Stomach (tissue), 4 donors: ENCODE measurements at regions not wholly inside any gene's neighbourhood (a gene's known extent, or its start where the extent isn't known, plus 50 kb on each side); places are given as distances from the start of the nearest gene placed in this dataset.

Experiments used
- CTCF ChIP-seq, 7 experiments: fragments of 450-650 bp in 4 of 7; fragments of 200-600 bp in 3 of 7; sonication (generic) in 3 of 7; IDR thresholded peaks; one replicate each; pipeline ENCODE4 v1.5.1; 2016 to 2019; ENCODE audit warnings: antibody characterized with exemption in 7 of 7, control low read depth in 2 of 7, mild to moderate bottlenecking in 1 of 7
- POLR2A ChIP-seq, 4 donors: fragments of 450-650 bp; IDR thresholded peaks; one replicate each; pipeline ENCODE4 v1.6.1; 2016; ENCODE audit warnings: antibody characterized with exemption in 4 of 4, control low read depth in 2 of 4, mild to moderate bottlenecking in 1 of 4, moderate library complexity in 1 of 4

GRCh38 chr1:79363430-79363829 lies 356.9 kb upstream of the ADGRL4 start:
- TF ChIP-seq CTCF (IDR thresholded peaks at IDR 0.05) = no peak
- no peak for TF ChIP-seq POLR2A (IDR thresholded peaks at IDR 0.05)
